Panc1 (cell line): ENCODE measurements at regions not wholly inside any gene's neighbourhood (a gene's known extent, or its start where the extent isn't known, plus 50 kb on each side); places are given as distances from the start of the nearest gene placed in this dataset.

Experiments
- ATAC-seq: fragments of 200-7000 bp; cut with Tn5 transposase; 2 replicates; pipeline ENCODE4 v1.9.1; 2020; ENCODE audit warnings: mild to moderate bottlenecking, moderate library complexity
- BruUV-seq: library from RNA; stranded (reverse); fragments of 400-500 nt; replicated peaks from 2 replicates; lab custom pipeline; 2021; lab: Mats Ljungman, UMichigan
- CTCF ChIA-PET: fragments of 300-600 bp; sonication (Branson Sonifier 250); formaldehyde crosslinking; loops from one replicate; lab custom pipeline; 2022; ENCODE audit warnings: antibody characterized with exemption; lab: Charles Lee
- POLR2A ChIA-PET: fragments of 300-600 bp; sonication (Branson Sonifier 250); formaldehyde crosslinking; loops from one replicate; lab custom pipeline; 2022; ENCODE audit warnings: antibody characterized with exemption; lab: Charles Lee
- DNase-seq: peaks from one replicate; pipeline ENCODE4 v3.0.0-alpha.2; 2010; ENCODE audit warnings: low read depth, low spot score
- H3K27ac ChIP-seq: 2 replicates; pipeline ENCODE4 v1.5.1; 2011; ENCODE audit warnings: mild to moderate bottlenecking, low read length, inconsistent platforms
- H3K27me3 ChIP-seq: fragments of 200-500 bp; sonication (Bioruptor generic); 2 replicates; pipeline ENCODE4 v1.6.0; 2014; ENCODE audit warnings: low read length, inconsistent platforms; ENCODE audit not compliant: control insufficient read depth, insufficient read depth
- H3K36me3 ChIP-seq: fragments of 200-500 bp; sonication (Bioruptor generic); 2 replicates; pipeline ENCODE4 v1.5.1; 2014; ENCODE audit warnings: inconsistent platforms, mild to moderate bottlenecking, low read length, moderate library complexity; ENCODE audit not compliant: control insufficient read depth, insufficient read depth
- H3K4me1 ChIP-seq: 2 replicates; pipeline ENCODE4 v1.5.1; 2011; ENCODE audit warnings: inconsistent platforms, mild to moderate bottlenecking, low read length, moderate library complexity; ENCODE audit not compliant: control insufficient read depth, insufficient read depth
- H3K4me3 ChIP-seq, 2 experiments: 2 replicates each; pipeline ENCODE4 v1.5.1; 2011 to 2012; ENCODE audit warnings: low read depth in 2 of 2, low read length in 2 of 2, mild to moderate bottlenecking in 2 of 2, inconsistent platforms in 1 of 2, moderate library complexity in 1 of 2
- H3K9me3 ChIP-seq: fragments of 200-500 bp; sonication (Bioruptor generic); 2 replicates; pipeline ENCODE4 v1.5.1; 2014; ENCODE audit warnings: low read depth, mild to moderate bottlenecking, inconsistent platforms, low read length, moderate library complexity; ENCODE audit not compliant: control insufficient read depth, insufficient read depth
- CTCF ChIP-seq: fragments of 450-650 bp; IDR thresholded peaks from 2 replicates; pipeline ENCODE4 v1.5.1; 2017; ENCODE audit warnings: mild to moderate bottlenecking
- POLR2AphosphoS5 ChIP-seq: IDR thresholded peaks from 2 replicates; pipeline ENCODE4 v1.6.1; 2012; ENCODE audit warnings: mild to moderate bottlenecking, low read depth, low read length, moderate library complexity
- SIN3A ChIP-seq: IDR thresholded peaks from 2 replicates; pipeline ENCODE4 v1.6.1; 2012; ENCODE audit warnings: low read depth, mild to moderate bottlenecking, low read length, moderate library complexity, borderline replicate concordance; ENCODE audit not compliant: insufficient read depth
- TCF7L2 ChIP-seq: IDR thresholded peaks from 2 replicates; pipeline ENCODE4 v1.6.1; 2011; ENCODE audit warnings: mild to moderate bottlenecking, low read depth, low read length, inconsistent platforms
- in situ Hi-C: cut with HindIII; loops from 2 replicates; pipeline ENCODE4 v1.10.0; 2016; ENCODE audit warnings: low sequenced_read_pairs, low pct_unique_long_range_greater_than_20kb
- intact Hi-C: fragments of 100-400 bp; cut with micrococcal nuclease; formaldehyde crosslinking; loops from one replicate; pipeline ENCODE4 v1.10.0; 2022; ENCODE audit not compliant: unreplicated experiment
- TF ChIP-seq, protein P1 (sequence below), 2 experiments: IDR thresholded peaks; 2 replicates each; pipeline ENCODE4 v1.6.1; 2011 to 2012; ENCODE audit warnings: low read depth in 2 of 2, control low read depth in 1 of 2, low read length in 1 of 2, mild to moderate bottlenecking in 1 of 2, moderate library complexity in 1 of 2; ENCODE audit not compliant: insufficient read depth in 1 of 2

DNA sequence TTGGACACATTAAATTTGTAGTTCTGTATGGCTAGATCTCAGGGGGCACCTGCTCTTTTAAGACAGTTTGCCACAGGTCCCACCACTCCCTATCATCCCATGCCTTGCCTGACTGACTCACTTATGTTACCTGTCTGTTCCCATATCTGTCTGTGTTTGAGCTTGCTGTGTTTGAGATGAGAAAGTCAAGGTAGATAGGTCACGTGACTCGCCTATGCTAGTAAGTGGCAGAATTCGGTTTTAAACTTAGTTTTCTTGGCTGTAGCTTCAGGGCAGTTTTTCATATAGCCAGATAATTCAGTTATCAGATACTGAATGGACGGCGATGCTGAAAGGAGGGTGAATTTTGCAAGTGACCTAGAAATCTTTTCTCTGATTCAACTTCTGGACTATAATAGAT is 348.4 kb downstream of the RPS24 start:
- DNase-seq (no peak), ATAC-seq (no peak)
- no TSS peak for BruUV-seq
- Histone ChIP-seq H3K36me3 (no peaks in the 10 kb centered on the region), H3K4me1 (no peaks in the 10 kb centered on the region), H3K4me3 (no peak overlapping the region), H3K27ac (no peak overlapping the region), H3K27me3 (peaks cover 30% of the 10 kb centered on the region), H3K9me3 (0 out of 2 replicates have a peak, but pooled peaks cover 6% of the 10 kb centered on the region)
- ChIA-PET POLR2A (no interaction called here), CTCF (no interaction called here)
- in situ Hi-C loops = no loop called here
- intact Hi-C loops = no loop called here
- TF ChIP-seq CTCF = no peak
- no peak for TF ChIP-seq SIN3A
- no peak for TF ChIP-seq POLR2AphosphoS5
- no peak for TF ChIP-seq TCF7L2
- TF ChIP-seq, protein P1, sequence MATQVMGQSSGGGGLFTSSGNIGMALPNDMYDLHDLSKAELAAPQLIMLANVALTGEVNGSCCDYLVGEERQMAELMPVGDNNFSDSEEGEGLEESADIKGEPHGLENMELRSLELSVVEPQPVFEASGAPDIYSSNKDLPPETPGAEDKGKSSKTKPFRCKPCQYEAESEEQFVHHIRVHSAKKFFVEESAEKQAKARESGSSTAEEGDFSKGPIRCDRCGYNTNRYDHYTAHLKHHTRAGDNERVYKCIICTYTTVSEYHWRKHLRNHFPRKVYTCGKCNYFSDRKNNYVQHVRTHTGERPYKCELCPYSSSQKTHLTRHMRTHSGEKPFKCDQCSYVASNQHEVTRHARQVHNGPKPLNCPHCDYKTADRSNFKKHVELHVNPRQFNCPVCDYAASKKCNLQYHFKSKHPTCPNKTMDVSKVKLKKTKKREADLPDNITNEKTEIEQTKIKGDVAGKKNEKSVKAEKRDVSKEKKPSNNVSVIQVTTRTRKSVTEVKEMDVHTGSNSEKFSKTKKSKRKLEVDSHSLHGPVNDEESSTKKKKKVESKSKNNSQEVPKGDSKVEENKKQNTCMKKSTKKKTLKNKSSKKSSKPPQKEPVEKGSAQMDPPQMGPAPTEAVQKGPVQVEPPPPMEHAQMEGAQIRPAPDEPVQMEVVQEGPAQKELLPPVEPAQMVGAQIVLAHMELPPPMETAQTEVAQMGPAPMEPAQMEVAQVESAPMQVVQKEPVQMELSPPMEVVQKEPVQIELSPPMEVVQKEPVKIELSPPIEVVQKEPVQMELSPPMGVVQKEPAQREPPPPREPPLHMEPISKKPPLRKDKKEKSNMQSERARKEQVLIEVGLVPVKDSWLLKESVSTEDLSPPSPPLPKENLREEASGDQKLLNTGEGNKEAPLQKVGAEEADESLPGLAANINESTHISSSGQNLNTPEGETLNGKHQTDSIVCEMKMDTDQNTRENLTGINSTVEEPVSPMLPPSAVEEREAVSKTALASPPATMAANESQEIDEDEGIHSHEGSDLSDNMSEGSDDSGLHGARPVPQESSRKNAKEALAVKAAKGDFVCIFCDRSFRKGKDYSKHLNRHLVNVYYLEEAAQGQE (IDR thresholded peaks at IDR 0.05; ENCODE audit: insufficient read depth in 1 of 2, low read depth in 2 of 2, low read length in 1 of 2) = no peak

DNA sequence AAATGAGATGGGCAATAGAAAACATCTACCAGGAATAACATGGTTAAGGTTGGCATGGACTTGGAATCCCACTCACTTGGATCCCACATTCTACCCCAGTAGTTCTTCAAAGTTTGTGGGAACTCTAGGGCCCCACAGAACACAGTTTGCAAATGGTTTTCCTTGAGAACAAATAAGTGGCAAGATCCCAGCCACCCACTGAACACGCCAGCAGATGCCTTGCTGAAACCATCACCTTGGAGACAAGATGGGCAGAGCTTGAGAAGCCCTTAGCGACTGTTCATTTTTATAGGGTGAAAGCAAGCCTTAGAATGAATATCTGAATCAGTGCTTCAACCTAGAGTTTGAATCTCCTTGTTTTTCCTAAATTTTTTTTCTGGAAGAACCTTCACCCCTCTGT is 349.1 kb downstream of the RPS24 start:
- DNase-seq = no peak
- TF ChIP-seq, protein P1 (IDR thresholded peaks at IDR 0.05; ENCODE audit: insufficient read depth in 1 of 2, low read depth in 2 of 2, low read length in 1 of 2) = no peak
- TF ChIP-seq POLR2AphosphoS5 (no peak), TCF7L2 (no peak), SIN3A (no peak), CTCF (no peak)
- no peak overlapping the region for H3K4me3 ChIP-seq
- in situ Hi-C loops (no loop called here), intact Hi-C loops (no loop called here)
- H3K36me3 ChIP-seq = no peaks in the 10 kb centered on the region
- ATAC-seq = no peak
- ChIA-PET POLR2A (no interaction called here), CTCF (no interaction called here)
- 0 out of 2 replicates have a peak, but pooled peaks cover 6% of the 10 kb centered on the region for H3K9me3 ChIP-seq
- H3K27ac ChIP-seq = no peak overlapping the region
- BruUV-seq = no TSS peak
- no peaks in the 10 kb centered on the region for H3K4me1 ChIP-seq
- H3K27me3 ChIP-seq = peaks cover 35% of the 10 kb centered on the region
